Suprapubic skin (tissue), 3 donors: ENCODE measurements at regions not wholly inside any gene's neighbourhood (a gene's known extent, or its start where the extent isn't known, plus 50 kb on each side); places are given as distances from the start of the nearest gene placed in this dataset.

Experiments
- EP300 ChIP-seq: sonication (generic); formaldehyde crosslinking; IDR thresholded peaks from one replicate; pipeline ENCODE4 v1.6.1; 2017; ENCODE audit warnings: antibody characterized with exemption
- POLR2A ChIP-seq, 2 donors: fragments of 450-650 bp; IDR thresholded peaks; one replicate each; pipeline ENCODE4 v1.6.1; 2017; ENCODE audit warnings: antibody characterized with exemption in 2 of 2, mild to moderate bottlenecking in 2 of 2, moderate library complexity in 2 of 2
- TF ChIP-seq, protein P1 (sequence below), 2 donors: fragments of 200-600 bp in 1 of 2; fragments of 450-650 bp in 1 of 2; sonication (generic) in 1 of 2; IDR thresholded peaks; one replicate each; pipeline ENCODE4 v1.5.1; 2016 to 2019; ENCODE audit warnings: antibody characterized with exemption in 2 of 2, mild to moderate bottlenecking in 1 of 2, moderate library complexity in 1 of 2

GRCh38 chr1:177384461-177384860, 213.7 kb downstream of the BRINP2 start:
- TF ChIP-seq POLR2A (IDR thresholded peaks at IDR 0.05) (no peak), EP300 (no peak)
- TF ChIP-seq, protein P1, sequence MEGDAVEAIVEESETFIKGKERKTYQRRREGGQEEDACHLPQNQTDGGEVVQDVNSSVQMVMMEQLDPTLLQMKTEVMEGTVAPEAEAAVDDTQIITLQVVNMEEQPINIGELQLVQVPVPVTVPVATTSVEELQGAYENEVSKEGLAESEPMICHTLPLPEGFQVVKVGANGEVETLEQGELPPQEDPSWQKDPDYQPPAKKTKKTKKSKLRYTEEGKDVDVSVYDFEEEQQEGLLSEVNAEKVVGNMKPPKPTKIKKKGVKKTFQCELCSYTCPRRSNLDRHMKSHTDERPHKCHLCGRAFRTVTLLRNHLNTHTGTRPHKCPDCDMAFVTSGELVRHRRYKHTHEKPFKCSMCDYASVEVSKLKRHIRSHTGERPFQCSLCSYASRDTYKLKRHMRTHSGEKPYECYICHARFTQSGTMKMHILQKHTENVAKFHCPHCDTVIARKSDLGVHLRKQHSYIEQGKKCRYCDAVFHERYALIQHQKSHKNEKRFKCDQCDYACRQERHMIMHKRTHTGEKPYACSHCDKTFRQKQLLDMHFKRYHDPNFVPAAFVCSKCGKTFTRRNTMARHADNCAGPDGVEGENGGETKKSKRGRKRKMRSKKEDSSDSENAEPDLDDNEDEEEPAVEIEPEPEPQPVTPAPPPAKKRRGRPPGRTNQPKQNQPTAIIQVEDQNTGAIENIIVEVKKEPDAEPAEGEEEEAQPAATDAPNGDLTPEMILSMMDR (IDR thresholded peaks at IDR 0.05) = no peak
